ENCODE measurements at regions not wholly inside any gene's neighbourhood (a gene's known extent, or its start where the extent isn't known, plus 50 kb on each side); places are given as distances from the start of the nearest gene placed in this dataset.

DNA sequence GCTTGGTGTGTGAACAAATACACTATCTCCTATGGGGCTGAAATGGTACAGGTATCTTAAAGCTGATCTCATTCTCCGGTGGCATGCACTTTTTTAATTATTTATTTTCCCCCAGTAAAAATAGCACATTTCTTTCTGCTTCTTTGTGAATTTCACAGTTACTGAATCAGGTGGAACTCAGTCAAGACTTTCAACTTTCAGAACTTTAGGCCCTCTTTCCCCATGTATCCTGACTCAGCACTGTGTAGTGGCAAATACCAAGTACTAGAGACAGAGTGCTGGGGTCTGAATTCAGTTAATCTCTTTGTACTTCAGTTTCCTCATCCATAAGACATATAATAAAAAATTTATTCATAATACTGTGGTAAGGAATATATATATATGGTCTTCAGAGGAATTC, 223.9 kb downstream of the CSNK2A3 start:
- TF ChIP-seq POLR2AphosphoS5 (IDR thresholded peaks at IDR 0.05) (no peak), CTCF (IDR thresholded peaks at IDR 0.05) (no peak), POLR2A (IDR thresholded peaks at IDR 0.05) (no peak)
